CD14-positive monocyte (primary cell): ENCODE measurements at regions not wholly inside any gene's neighbourhood (a gene's known extent, or its start where the extent isn't known, plus 50 kb on each side); places are given as distances from the start of the nearest gene placed in this dataset.
"Not testable (repeated sequence)": the region's sequence is repeated elsewhere in the genome, so short reads cannot be mapped to it uniquely, and the experiment has no call there.

Source experiments
- DNase-seq, 3 donors: peaks; one replicate each; pipeline ENCODE4 v3.0.0-alpha.2; 2011 to 2022
- H2AFZ ChIP-seq: 2 replicates; pipeline ENCODE4 v1.6.0; 2012; ENCODE audit warnings: mild to moderate bottlenecking, low read depth, low read length, inconsistent platforms; ENCODE audit not compliant: insufficient read depth, poor library complexity, severe bottlenecking
- H3K27ac ChIP-seq, 2 donors: 1 replicate in 1 of 2; 2 replicates in 1 of 2; pipeline ENCODE4 v1.5.1; 2012 to 2013; ENCODE audit warnings: low read length in 2 of 2, control low read depth in 1 of 2, inconsistent platforms in 1 of 2, low read depth in 1 of 2, mild to moderate bottlenecking in 1 of 2
- H3K27me3 ChIP-seq, 2 donors: one replicate each; pipeline versions ENCODE4 v1.6.0 to v1.6.1; 2011 to 2013; ENCODE audit warnings: low read length in 2 of 2; ENCODE audit not compliant: control insufficient read depth in 2 of 2, insufficient read depth in 2 of 2
- H3K36me3 ChIP-seq, 2 donors: replicated peaks in 1 of 2; 1 replicate in 1 of 2; 2 replicates in 1 of 2; pipeline versions ENCODE4 v1.5.1 to v1.6.1; 2012 to 2013; ENCODE audit warnings: low read length in 2 of 2, control low read depth in 1 of 2, inconsistent platforms in 1 of 2, mild to moderate bottlenecking in 1 of 2; ENCODE audit not compliant: insufficient read depth in 2 of 2, control insufficient read depth in 1 of 2
- H3K4me1 ChIP-seq, 2 donors: 1 replicate in 1 of 2; 2 replicates in 1 of 2; pipeline versions ENCODE4 v1.5.1 to v1.6.1; 2012 to 2013; ENCODE audit warnings: low read length in 2 of 2, control low read depth in 1 of 2, inconsistent platforms in 1 of 2, mild to moderate bottlenecking in 1 of 2, moderate library complexity in 1 of 2; ENCODE audit not compliant: insufficient read depth in 2 of 2, control insufficient read depth in 1 of 2
- H3K4me2 ChIP-seq: replicated peaks from 2 replicates; pipeline ENCODE3; 2012; ENCODE audit warnings: low read length, moderate library complexity, mild to moderate bottlenecking; ENCODE audit not compliant: poor library complexity, severe bottlenecking; ENCODE audit errors: extremely low read depth
- H3K4me3 ChIP-seq, 3 experiments: fragments of 200-600 bp in 1 of 3; sonication (generic) in 1 of 3; replicated peaks in 1 of 3; 1 replicate in 2 of 3; 2 replicates in 1 of 3; pipeline ENCODE4 v1.5.1; 2011 to 2013; ENCODE audit warnings: low read length in 3 of 3, mild to moderate bottlenecking in 3 of 3, control low read depth in 2 of 3, low read depth in 2 of 3, inconsistent platforms in 1 of 3, moderate library complexity in 1 of 3
- H3K79me2 ChIP-seq: 2 replicates; pipeline ENCODE4 v1.6.0; 2012; ENCODE audit warnings: mild to moderate bottlenecking, control low read depth, inconsistent platforms, low read length, moderate library complexity; ENCODE audit not compliant: insufficient read depth
- H3K9ac ChIP-seq: 2 replicates; pipeline ENCODE4 v1.6.0; 2017; ENCODE audit warnings: low read length, mild to moderate bottlenecking; ENCODE audit not compliant: insufficient read depth, poor library complexity, severe bottlenecking
- H3K9me3 ChIP-seq, 2 donors: replicated peaks in 1 of 2; 1 replicate in 1 of 2; 2 replicates in 1 of 2; pipeline versions ENCODE4 v1.5.1 to v1.6.1; 2012 to 2013; ENCODE audit warnings: low read length in 2 of 2, control low read depth in 1 of 2; ENCODE audit not compliant: control insufficient read depth in 1 of 2, insufficient read depth in 1 of 2
- H4K20me1 ChIP-seq: 2 replicates; pipeline ENCODE4 v1.6.0; 2012; ENCODE audit warnings: mild to moderate bottlenecking, low read length, control low read depth, moderate library complexity; ENCODE audit not compliant: insufficient read depth
- H3K27ac Mint-ChIP-seq, 7 donors: one replicate each; pipeline ENCODE4 v1.8.0; 2020; ENCODE audit warnings: mild to moderate bottlenecking in 7 of 7, mixed read lengths in 7 of 7, moderate library complexity in 6 of 7, inconsistent platforms in 2 of 7
- H3K27me3 Mint-ChIP-seq, 3 donors: one replicate each; pipeline ENCODE4 v1.8.0; 2021 to 2022; ENCODE audit warnings: low read depth in 3 of 3, mild to moderate bottlenecking in 3 of 3, mixed read lengths in 3 of 3, moderate library complexity in 3 of 3, inconsistent platforms in 1 of 3
- H3K36me3 Mint-ChIP-seq, 2 donors: one replicate each; pipeline ENCODE4 v1.8.0; 2020; ENCODE audit warnings: mixed read lengths in 2 of 2, inconsistent platforms in 1 of 2, mild to moderate bottlenecking in 1 of 2
- H3K4me1 Mint-ChIP-seq: one replicate; pipeline ENCODE4 v1.8.0; 2020; ENCODE audit warnings: mild to moderate bottlenecking, mixed read lengths
- H3K4me3 Mint-ChIP-seq, 2 donors: one replicate each; pipeline ENCODE4 v1.8.0; 2020; ENCODE audit warnings: mild to moderate bottlenecking in 2 of 2, mixed read lengths in 2 of 2, moderate library complexity in 1 of 2
- H3K9me3 Mint-ChIP-seq, 7 donors: one replicate each; pipeline ENCODE4 v1.8.0; 2020 to 2022; ENCODE audit warnings: mixed read lengths in 7 of 7, mild to moderate bottlenecking in 6 of 7, moderate library complexity in 6 of 7, inconsistent platforms in 2 of 7
- CTCF ChIP-seq: fragments of 200-600 bp; IDR thresholded peaks from one replicate; pipeline ENCODE4 v1.8.0; 2022; ENCODE audit warnings: antibody characterized with exemption, mild to moderate bottlenecking
- WGBS: methylation state at CpG from one replicate; pipeline ENCODE4 v1.1.5; 2013; ENCODE audit warnings: missing lambda C conversion rate; ENCODE audit not compliant: insufficient coverage; 5-methylcytosine and 5-hydroxymethylcytosine counted together
- intact Hi-C, 2 donors: fragments of 100-400 bp; cut with micrococcal nuclease; formaldehyde crosslinking; loops; one replicate each; pipeline versions ENCODE4 v1.15.0 to v1.15.1; 2023

GRCh38 chr3:11898611-11899325 lies 52.1 kb upstream of the TAMM41 start:
- H3K36me3 ChIP-seq, result no peaks in the 10 kb centered on the region
- no peak overlapping the region for H3K4me3 ChIP-seq
- H3K9me3 ChIP-seq, result no peaks in the 10 kb centered on the region
- 94% methylated on average over 17 of the region's 18 CpGs for WGBS
- no peaks in the 10 kb centered on the region for H4K20me1 ChIP-seq
- no peaks in the 10 kb centered on the region for H3K79me2 ChIP-seq
- H2AFZ ChIP-seq, result no peak overlapping the region
- H3K27ac Mint-ChIP-seq, result peak overlapping the region in 1 of 7 donors; percentile 51
- intact Hi-C loops, result no loop called here
- H3K4me1 ChIP-seq, result no peaks in the 10 kb centered on the region
- H3K27me3 ChIP-seq, result no peaks in the 10 kb centered on the region
- H3K4me3 Mint-ChIP-seq, result no peak overlapping the region
- H3K9me3 Mint-ChIP-seq, result peaks cover 2 to 7% (median 2%) of the 10 kb centered on the region in 7 donors
- no peak overlapping the region for H3K27ac ChIP-seq
- H3K36me3 Mint-ChIP-seq, result no peaks in the 10 kb centered on the region
- no peak overlapping the region for H3K4me2 ChIP-seq
- no peak for TF ChIP-seq CTCF
- H3K9ac ChIP-seq, result no peak overlapping the region
- no peak for DNase-seq
- peaks cover 4 to 11% (median 6%) of the 10 kb centered on the region in 3 donors for H3K27me3 Mint-ChIP-seq
- H3K4me1 Mint-ChIP-seq, result no peaks in the 10 kb centered on the region

- H3K27ac ChIP-seq, H3K36me3 Mint-ChIP-seq, H3K79me2 ChIP-seq, H4K20me1 ChIP-seq, H3K4me1 ChIP-seq, H3K9me3 Mint-ChIP-seq, intact Hi-C loops, H3K4me3 ChIP-seq, H3K36me3 ChIP-seq, H3K4me1 Mint-ChIP-seq, H3K4me2 ChIP-seq, H3K9me3 ChIP-seq, H3K9ac ChIP-seq, DNase-seq, H2AFZ ChIP-seq, H3K27ac Mint-ChIP-seq, H3K27me3 ChIP-seq, H3K4me3 Mint-ChIP-seq: not testable (repeated sequence)
- 93% methylated on average over 3 of the region's 9 CpGs for WGBS
- peaks cover 4 to 11% (median 6%) of the 10 kb centered on the region in 3 donors for H3K27me3 Mint-ChIP-seq
Measured at GRCh38 chr3:11899389-11899788, 52.7 kb upstream of the TAMM41 start.
